Kidney epithelial cell (primary cell): ENCODE measurements at regions not wholly inside any gene's neighbourhood (a gene's known extent, or its start where the extent isn't known, plus 50 kb on each side); places are given as distances from the start of the nearest gene placed in this dataset.

Experiments
- DNase-seq: peaks from one replicate; pipeline ENCODE4 v3.0.0-alpha.2; 2010; ENCODE audit warnings: low read depth
- H3K27me3 ChIP-seq: 2 replicates; pipeline ENCODE4 v1.6.0; 2011; ENCODE audit warnings: low read length; ENCODE audit not compliant: control insufficient read depth, insufficient read depth
- H3K36me3 ChIP-seq: 2 replicates; pipeline ENCODE4 v1.5.1; 2011; ENCODE audit warnings: low read length; ENCODE audit not compliant: control insufficient read depth, insufficient read depth
- H3K4me3 ChIP-seq: 2 replicates; pipeline ENCODE4 v1.5.1; 2011; ENCODE audit warnings: low read depth, mild to moderate bottlenecking, control low read depth, low read length
- CTCF ChIP-seq: IDR thresholded peaks from 2 replicates; pipeline ENCODE4 v1.5.1; 2011; ENCODE audit warnings: mild to moderate bottlenecking, moderate library complexity, low read length, control low read depth, inconsistent platforms; ENCODE audit not compliant: insufficient read depth, poor library complexity, severe bottlenecking

GRCh38 chr2:239678666-239679296 is 278.0 kb upstream of the HDAC4 start:
- no peaks in the 10 kb centered on the region for H3K27me3 ChIP-seq
- no peaks in the 10 kb centered on the region for H3K36me3 ChIP-seq
- no peak for TF ChIP-seq CTCF
- no peak overlapping the region for H3K4me3 ChIP-seq
- DNase-seq, result no peak

GRCh38 chr2:239678186-239678490 is 277.3 kb upstream of the HDAC4 start:
- H3K36me3 ChIP-seq, result no peaks in the 10 kb centered on the region
- TF ChIP-seq CTCF, result no peak
- no peak for DNase-seq
- no peak overlapping the region for H3K4me3 ChIP-seq
- no peaks in the 10 kb centered on the region for H3K27me3 ChIP-seq

- no peak for TF ChIP-seq CTCF
- no peaks in the 10 kb centered on the region for H3K36me3 ChIP-seq
- no peaks in the 10 kb centered on the region for H3K27me3 ChIP-seq
- DNase-seq, result no peak
- H3K4me3 ChIP-seq, result no peak overlapping the region
Observed at GRCh38 chr2:239677453-239678185, 276.8 kb upstream of the HDAC4 start.

- Histone ChIP-seq H3K4me3 (no peak overlapping the region), H3K27me3 (no peaks in the 10 kb centered on the region), H3K36me3 (no peaks in the 10 kb centered on the region)
- TF ChIP-seq CTCF, result no peak
- DNase-seq, result no peak
Observed at GRCh38 chr2:239676716-239677452, 276.1 kb upstream of the HDAC4 start.

- no peak for TF ChIP-seq CTCF
- DNase-seq, result no peak
Observed at GRCh38 chr2:239675826-239676715, 275.3 kb upstream of the HDAC4 start.

More at GRCh38 chr2:239675826-239676715, 275.3 kb upstream of the HDAC4 start:
- Histone ChIP-seq H3K27me3 (no peaks in the 10 kb centered on the region), H3K4me3 (no peak overlapping the region), H3K36me3 (no peaks in the 10 kb centered on the region)
